Iris pigment epithelial cell (primary cell): ENCODE measurements at regions not wholly inside any gene's neighbourhood (a gene's known extent, or its start where the extent isn't known, plus 50 kb on each side); places are given as distances from the start of the nearest gene placed in this dataset.

Experiments used
- DNase-seq: peaks from one replicate; pipeline ENCODE4 v3.0.0-alpha.2; 2011; ENCODE audit warnings: low read depth

DNA sequence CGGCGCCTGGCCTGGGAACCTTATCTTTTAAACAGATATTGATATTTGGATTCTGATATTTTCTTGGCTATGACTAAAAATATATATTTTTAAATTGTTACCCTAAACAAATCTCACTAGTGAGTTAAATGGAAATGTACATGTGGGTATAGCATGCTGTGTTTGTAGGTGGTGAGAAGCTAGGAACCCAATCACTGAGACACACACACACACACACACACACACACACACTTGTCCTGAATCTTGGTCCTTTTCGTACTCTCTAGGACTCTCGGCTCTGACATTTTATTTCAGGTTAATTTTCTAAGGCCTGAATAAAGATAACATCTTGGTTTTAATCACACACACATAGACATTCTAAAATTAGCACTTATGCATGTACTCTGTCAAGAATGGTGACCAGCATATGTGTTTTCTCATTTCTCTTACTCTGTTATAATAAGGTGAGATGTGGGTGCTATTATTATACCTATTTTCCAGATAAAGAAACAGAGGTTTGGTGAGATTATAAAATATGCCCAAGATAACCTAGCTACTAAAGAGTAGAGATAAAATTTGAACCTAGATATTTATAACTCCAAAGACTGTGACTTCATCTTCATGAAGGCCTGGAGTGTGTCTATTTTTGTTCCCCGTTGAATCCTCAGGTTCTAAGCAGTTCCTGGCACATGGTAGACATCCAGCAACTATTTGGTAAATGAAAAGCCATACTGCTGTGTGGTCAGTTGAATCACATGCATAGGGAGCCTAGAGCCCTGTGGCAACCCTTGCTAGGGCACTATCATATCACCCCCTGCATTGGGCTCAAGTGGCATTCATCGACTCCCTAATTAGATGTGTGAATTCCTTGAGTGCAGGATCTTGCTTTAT, 85.0 kb upstream of the RAB3GAP2 start:
- no peak for DNase-seq

DNA sequence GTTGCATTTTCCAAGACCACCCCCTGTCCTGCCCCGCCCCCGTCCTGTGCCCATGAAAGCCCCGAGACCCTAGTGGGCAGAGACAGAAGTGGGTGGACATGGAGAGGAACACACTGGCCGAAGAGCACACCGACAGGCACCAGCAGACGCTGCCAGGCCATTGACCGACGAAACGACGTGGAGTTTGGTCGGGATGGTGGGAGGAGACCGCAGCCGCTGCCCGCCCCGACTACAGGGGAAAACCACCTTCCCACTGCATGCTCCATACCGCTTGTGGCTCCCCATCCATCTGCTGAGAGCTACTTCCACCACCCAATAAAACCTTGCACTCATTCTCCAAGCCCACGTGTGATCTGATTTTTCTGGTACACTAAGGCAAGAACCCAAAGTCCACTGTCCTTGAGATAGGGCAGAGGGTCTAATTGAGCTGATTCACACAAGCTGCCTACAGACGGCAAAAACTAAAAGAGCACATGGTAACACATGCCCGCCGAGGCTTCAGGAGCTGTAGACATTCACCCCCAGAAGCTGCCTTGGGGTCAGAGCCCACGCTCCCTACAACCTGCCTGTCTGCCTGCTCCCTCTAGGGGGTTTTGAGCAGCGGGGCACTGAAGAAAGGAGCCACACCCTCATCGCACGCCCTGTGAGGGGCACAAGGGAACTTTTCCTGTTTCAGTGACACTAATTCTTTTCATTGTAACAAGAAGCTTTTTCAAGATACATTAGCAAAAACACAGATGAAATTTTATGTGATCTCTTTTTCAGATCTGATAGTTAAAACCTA, 81.2 kb upstream of the RAB3GAP2 start:
- DNase-seq, result no peak

DNA sequence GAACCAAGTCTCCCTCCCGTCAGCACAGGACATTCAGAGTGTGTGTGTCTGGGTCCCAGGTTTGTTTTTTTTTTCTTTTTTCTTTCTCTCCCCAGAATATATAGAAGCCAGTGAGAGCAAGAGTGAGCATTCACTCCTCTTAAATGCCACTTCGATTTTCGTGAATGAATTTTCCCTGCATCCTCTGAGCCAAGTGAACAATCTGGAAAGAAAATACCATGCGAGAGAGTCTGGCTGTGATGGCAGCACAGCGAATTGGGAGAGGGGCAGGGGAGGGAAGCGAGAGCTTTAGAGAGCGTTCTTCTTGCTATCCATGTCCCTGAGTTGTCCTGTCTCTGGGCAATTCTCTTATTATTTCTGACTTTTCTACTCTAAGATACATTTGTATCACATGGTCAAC, 76.0 kb upstream of the RAB3GAP2 start:
- no peak for DNase-seq

DNA sequence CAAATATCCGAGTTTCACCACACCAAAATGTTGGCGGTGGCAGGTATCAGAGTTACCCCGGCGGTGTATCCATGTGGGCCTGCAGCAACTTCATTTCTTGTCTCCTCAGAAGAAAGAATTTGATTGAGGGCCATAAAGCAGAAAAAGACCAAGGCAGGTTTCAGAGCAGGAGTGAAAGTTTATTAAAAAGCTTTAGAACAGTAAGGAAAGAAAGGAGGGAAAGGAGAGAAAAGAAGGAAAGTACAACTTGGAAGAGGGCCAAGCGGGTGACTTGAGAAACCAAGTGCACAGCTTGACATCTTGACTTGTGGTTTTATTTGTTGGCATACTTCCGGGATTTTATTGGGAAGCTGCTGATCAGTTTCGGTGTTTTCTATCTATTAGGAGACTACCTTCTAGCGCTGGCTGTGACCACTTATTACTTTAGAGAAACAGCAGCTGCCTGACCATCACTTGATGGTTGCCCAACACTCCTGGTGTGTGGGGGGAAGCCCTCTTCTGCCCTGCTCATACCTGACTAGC, 75.5 kb upstream of the RAB3GAP2 start:
- DNase-seq, result no peak

DNA sequence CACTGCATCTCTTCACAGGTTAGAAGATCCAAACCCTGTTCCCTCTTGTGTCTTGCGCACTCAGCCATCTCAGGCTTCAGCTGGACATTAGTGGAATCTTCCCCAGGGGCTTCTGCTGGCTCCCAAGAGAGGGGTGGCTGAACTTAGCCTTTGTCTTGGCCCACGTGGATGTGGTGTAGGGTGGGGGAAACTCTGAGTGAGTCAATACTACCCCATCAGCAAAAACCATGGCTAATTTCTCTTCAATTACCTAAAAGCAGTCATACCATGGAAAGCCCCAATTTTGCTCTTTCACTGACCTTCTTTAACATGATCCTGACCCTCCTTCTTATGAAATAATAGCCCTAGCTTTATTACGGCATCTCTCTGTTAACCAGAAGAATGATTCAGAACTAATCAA, 72.5 kb upstream of the RAB3GAP2 start:
- no peak for DNase-seq

DNA sequence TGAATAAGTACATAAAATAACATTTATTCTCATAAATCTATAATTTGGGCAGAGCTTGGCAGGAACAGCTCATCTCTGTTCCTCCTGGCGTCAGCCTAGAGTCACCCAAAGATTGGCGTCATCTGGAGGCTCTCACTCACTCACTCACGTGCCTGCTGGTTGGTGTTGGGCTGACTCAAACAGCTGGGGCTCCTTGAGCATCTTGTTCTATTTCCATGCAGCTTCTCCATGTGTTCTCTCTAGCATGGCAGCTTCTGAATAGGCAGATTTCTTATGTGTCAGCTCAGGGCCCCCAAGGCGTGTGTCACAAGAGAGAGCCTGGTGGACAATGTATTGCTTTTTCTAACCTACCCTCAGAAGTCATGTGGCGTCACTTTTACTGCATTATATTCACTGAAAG, 70.6 kb upstream of the RAB3GAP2 start:
- DNase-seq, result no peak

DNA sequence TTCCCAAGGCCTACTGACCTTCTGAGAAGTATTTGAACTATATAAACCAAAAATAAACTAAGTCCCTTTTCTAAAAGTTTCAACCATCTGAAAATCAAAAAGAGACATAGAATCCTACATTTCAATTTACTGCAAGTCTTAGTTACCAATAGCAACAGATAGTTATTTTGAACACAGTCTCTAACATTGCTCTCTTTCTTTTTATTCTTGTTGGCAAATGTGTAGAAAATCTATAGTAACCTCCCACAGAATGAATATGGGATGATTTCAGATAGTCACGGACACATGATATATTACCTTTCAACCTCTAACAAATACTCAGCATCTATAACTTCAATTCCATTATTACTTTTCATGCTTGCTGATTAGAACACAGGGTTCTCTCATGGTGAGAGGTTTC, 68.9 kb upstream of the RAB3GAP2 start:
- no peak for DNase-seq

DNA sequence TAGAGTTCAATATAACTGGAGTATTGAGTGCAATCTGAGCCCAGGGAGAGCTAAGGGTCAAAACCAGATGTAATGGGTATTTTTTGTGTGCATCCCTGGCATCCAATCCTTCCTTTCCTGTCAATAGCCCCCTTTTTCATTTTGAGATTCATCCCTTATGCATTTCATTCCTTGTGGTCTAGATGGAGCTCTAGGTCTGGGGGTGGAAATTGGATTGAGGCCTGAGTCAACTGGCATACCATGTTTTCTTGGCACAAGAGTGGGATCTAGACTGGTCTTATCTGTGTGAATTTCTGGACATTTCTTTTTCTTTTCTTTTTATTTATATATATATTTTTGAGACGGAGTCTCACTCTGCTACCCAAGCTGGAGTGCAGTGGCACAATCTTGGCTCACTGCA, 67.3 kb upstream of the RAB3GAP2 start:
- no peak for DNase-seq

DNA sequence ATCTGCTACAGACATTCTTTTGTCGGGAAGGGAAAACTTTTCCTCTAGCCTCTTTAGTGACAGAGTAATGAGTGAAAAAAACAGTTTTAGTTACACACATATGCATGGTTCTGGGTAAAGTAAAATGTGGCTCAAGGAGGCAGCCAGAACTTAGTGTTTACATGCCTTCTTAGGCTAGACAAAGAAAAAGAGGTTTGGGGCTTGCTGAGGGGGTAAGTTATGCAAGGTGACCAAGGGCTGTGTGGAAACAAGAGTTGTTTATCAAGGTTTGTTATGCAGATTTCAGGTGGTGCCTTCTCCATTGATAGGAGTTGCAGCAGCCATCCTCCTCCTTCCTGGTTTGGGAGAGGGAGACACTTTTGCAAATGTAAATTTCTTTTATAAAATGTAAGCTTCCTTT, 66.5 kb upstream of the RAB3GAP2 start:
- DNase-seq, result no peak

DNA sequence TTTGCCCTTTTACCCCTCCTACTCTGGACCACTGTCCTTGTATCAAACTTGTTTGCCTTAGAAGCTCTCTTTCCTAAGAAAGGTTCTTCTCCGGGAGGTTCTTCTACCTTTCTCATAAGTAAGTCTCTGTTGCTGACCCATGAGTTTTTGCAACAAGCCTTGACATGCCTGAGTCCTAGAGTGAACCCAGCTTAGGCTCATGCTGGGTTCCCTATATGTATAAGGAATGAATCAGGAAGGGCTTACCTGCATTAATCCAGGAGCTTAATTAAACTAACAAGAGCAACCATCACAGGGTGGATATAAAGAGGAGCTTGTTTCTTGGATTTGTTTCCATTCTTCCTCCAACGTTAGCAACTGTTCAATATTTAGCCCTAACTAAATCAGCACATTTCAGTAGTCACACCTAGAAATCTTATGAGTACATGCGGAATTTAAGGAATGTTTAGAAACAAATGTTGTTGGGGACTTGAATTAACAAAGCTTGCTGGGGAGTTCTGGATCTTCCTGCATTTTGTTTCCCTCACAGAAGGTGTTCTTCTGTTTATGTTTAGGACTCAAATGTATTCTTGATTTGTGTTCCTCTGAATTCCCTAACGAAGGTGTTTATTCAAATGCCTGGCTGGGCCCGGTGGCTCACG, 64.3 kb upstream of the RAB3GAP2 start:
- no peak for DNase-seq

DNA sequence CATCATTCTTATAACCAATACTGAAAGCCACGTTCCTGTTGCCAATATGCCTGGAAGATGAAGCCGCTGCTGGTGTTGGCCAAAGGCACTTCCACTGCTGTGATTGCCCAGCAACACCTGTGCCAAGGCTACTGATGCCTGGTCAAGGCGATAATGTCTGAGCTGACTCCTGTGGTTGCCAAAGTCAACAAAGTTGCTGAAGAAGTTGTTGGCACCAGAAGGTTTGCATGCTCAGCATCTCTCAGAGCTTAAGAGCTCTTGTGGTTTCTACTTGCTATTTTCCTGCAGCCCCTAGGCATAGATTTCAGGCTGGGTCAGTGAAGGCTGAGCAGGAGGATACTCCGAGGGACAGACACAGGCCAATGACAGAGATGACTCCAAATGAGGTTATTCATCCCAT, 63.4 kb upstream of the RAB3GAP2 start:
- no peak for DNase-seq

DNA sequence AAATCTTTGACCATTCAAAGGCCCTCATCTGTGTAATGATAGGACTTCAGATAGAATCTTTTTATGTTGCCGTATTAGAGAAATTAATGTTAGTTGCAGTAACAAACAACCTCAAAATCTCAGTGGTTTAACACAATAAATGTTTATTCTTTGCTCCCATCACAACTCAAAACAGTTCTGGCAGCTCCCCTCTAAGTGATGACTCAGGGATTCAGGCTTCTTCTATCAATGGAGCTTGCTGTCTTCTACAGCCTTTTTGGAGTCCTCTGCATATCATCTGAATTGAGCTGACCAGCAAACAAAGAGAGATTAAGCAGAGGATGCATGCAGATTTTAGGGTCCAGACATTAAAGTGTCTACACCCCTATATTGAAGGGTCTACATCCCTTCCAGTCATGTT, 59.1 kb upstream of the RAB3GAP2 start:
- no peak for DNase-seq

DNA sequence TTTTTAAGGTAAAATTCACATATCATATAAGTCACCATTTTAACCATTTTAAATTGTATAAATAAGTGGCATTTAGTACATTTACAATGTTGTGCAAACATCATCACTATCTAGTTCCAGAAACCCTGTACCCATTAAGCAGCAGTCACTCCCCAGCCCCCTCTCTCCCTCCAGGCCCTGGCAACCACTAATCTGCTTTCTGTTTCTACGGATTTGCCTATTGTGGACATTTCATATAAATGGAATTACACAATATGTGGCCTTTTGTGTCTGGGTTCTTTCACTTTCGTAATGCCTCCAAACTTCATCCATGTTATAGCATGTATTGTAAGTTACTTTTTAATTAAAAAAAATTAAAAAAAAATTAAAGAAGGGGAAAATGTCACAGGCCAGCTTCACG, 58.0 kb upstream of the RAB3GAP2 start:
- DNase-seq, result peak; percentile 53

DNA sequence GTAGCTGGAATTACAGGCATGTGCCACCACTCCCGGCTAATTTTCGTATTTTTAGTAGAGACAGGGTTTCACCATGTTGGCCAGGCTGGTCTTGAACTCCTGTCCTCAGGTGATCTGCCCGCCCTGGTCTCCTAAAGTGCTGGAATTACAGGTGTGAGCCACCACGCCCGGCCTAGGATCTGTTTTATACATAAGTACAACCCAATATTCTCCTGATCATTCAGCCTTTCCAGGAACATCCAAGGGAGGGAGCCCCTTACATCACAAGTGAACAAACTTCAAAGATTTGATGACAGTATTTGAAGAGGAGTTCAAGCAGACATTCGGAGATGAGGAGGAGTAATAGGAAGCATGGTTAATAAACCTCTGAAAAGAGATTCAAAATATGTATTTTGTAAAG, 54.9 kb upstream of the RAB3GAP2 start:
- DNase-seq, result no peak

DNA sequence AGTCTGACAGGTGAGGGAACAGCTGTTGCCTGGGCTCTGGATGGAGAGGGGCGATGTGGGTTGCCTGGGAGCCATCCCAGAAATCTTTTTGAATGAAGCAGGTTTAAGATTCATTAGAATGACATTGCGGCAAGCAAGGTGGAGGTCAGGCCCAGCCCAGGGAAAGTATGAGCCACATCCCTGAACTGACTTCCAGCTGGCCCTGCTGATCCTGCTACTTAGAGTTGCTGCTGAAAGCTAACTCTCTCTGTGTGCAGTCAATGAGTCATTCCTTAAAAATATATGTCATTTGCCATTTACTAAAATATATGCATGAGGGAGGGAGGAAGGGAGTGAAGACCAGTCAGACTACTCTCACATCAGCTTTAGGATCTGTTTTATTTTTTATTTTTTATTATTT, 54.3 kb upstream of the RAB3GAP2 start:
- peak; percentile 24 for DNase-seq

DNA sequence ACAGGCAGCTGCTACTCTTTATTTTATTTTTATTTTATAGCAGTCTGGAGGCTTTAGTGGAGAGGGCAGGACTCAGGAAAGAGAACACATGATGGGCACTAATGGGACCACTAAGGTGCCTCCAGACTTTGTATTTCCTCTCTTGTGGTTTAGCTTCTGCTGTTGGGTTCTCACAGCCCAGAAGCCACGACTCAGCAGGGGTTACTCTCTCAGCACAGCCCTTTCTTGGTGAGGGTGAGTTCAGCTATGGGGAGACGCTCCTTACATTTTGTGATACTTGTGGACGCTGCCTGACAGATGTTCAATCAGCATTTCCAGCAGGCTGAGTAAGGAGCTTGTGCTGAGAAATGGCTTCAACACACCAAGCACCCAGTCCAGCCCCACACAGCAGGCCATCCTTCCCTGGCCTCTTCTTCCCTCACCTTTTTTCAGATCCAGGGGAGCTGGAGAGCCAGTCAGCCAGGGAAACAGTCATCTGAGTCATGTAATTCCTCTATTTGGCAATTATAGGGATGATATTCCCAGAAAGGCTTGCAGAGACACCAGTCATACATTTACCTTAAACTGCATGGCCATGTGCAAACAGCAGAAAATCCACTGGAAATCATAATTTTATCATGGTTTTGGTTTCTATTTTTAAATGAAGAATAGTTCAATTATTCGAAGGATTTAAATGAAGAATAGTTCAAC, 53.2 kb upstream of the RAB3GAP2 start:
- DNase-seq, result no peak

DNA sequence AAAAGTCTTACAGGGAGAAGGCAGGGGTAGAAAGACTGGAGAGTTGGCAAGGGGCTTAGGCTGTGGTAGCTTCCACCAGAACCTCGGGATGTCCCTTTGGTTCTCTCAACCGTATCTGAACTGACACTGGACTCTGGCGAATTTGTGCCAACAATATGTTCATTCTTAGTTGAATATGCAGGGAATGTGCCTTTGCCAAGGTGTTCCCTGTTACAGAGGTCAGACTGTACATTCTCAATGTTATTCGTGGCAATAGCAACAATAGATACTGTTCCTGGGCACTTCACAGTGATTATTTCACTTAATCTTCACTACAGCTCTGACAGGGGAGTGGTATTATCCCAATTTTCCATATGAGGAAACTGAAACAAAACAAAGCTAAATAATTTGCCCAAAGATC, 51.5 kb upstream of the RAB3GAP2 start:
- no peak for DNase-seq

DNA sequence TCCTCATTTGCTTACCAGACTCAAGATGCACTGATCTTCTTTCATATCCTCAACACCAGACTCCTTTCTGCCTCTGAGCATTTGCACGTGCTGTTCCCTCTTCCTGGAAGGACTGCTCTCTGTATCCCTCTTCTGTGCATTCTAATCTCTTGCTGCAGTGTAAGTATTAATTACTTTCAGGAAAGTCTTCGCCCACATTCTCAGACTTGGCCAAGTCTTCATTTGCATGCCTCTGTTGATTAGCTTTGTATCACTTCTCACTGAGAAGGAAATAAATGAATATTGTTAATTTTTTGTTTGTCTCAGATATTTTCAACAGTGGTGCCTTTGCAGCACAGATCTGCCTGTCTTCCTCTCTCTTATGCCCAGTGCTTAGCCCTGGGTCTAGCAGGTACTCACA, 50.3 kb upstream of the RAB3GAP2 start:
- no peak for DNase-seq
